GM23338 (cell line): ENCODE measurements at regions not wholly inside any gene's neighbourhood (a gene's known extent, or its start where the extent isn't known, plus 50 kb on each side); places are given as distances from the start of the nearest gene placed in this dataset.

ENCODE experiments used
- EZH2 ChIP-seq: fragments of 200-600 bp; sonication (generic); IDR thresholded peaks from one replicate; pipeline ENCODE4 v1.8.0; 2017; ENCODE audit warnings: antibody characterized with exemption, mild to moderate bottlenecking, low read depth; ENCODE audit not compliant: unreplicated experiment
- EZH2phosphoT487 ChIP-seq: fragments of 200-600 bp; sonication (generic); IDR thresholded peaks from one replicate; pipeline ENCODE4 v1.8.1; 2018; ENCODE audit warnings: antibody characterized with exemption; ENCODE audit not compliant: unreplicated experiment
- NANOG ChIP-seq: IDR thresholded peaks from 2 replicates; pipeline ENCODE4 v1.6.1; 2016; ENCODE audit warnings: antibody characterized with exemption, borderline replicate concordance
- POLR2AphosphoS5 ChIP-seq: IDR thresholded peaks from 2 replicates; pipeline ENCODE4 v1.6.1; 2016; ENCODE audit warnings: antibody characterized with exemption, low read depth
- ZNF331 ChIP-seq: fragments of 250-450 bp; sonication (Bioruptor Pico); IDR thresholded peaks from 2 replicates; pipeline ENCODE4 v1.5.0; 2020; ENCODE audit warnings: low read depth, mild to moderate bottlenecking, moderate library complexity
- ZNF462 ChIP-seq: fragments of 250-450 bp; sonication (Bioruptor Pico); IDR thresholded peaks from 2 replicates; pipeline ENCODE4 v1.5.0; 2020; ENCODE audit warnings: mild to moderate bottlenecking, moderate library complexity
- TF ChIP-seq, protein P1 (sequence below), 2 experiments: fragments of 200-600 bp in 1 of 2; sonication (generic) in 1 of 2; conservative IDR thresholded peaks; 2 replicates each; pipeline versions ENCODE4 v1.5.1 to v1.6.1; 2016 to 2017; ENCODE audit warnings: antibody characterized with exemption in 2 of 2, low read depth in 2 of 2, mild to moderate bottlenecking in 2 of 2, moderate library complexity in 1 of 2
- TF ChIP-seq, protein P2 (sequence below): IDR thresholded peaks from one replicate; pipeline ENCODE4 v1.6.1; 2018; ENCODE audit warnings: antibody characterized with exemption; ENCODE audit not compliant: unreplicated experiment

DNA sequence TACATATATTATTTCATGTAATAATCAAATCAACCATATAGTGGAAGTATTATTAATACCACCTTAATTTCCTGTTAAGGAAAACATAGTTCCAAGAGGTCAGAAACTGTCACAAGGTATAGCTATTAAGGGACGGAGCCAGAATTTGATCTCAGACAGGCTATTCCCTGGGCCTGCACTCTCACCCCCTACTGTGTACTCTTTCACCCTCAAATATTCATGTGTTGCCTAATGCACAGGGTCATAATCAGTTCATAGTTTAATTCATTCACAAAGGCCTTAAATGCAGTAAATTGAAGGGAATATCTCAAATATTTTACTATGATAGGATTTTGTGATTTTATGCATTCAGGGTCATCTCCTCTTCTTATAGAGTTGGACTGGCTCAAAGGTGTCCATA is 67.2 kb upstream of the IFNGR1 start (continued):
- TF ChIP-seq ZNF462: no peak
- TF ChIP-seq POLR2AphosphoS5: no peak
- TF ChIP-seq, protein P1, sequence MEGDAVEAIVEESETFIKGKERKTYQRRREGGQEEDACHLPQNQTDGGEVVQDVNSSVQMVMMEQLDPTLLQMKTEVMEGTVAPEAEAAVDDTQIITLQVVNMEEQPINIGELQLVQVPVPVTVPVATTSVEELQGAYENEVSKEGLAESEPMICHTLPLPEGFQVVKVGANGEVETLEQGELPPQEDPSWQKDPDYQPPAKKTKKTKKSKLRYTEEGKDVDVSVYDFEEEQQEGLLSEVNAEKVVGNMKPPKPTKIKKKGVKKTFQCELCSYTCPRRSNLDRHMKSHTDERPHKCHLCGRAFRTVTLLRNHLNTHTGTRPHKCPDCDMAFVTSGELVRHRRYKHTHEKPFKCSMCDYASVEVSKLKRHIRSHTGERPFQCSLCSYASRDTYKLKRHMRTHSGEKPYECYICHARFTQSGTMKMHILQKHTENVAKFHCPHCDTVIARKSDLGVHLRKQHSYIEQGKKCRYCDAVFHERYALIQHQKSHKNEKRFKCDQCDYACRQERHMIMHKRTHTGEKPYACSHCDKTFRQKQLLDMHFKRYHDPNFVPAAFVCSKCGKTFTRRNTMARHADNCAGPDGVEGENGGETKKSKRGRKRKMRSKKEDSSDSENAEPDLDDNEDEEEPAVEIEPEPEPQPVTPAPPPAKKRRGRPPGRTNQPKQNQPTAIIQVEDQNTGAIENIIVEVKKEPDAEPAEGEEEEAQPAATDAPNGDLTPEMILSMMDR (conservative IDR thresholded peaks at IDR 0.05; ENCODE audit: low read depth in 2 of 2): no peak
- TF ChIP-seq NANOG: no peak
- TF ChIP-seq ZNF331: no peak
- TF ChIP-seq EZH2phosphoT487: no peak
- TF ChIP-seq EZH2: no peak
- TF ChIP-seq, protein P2, sequence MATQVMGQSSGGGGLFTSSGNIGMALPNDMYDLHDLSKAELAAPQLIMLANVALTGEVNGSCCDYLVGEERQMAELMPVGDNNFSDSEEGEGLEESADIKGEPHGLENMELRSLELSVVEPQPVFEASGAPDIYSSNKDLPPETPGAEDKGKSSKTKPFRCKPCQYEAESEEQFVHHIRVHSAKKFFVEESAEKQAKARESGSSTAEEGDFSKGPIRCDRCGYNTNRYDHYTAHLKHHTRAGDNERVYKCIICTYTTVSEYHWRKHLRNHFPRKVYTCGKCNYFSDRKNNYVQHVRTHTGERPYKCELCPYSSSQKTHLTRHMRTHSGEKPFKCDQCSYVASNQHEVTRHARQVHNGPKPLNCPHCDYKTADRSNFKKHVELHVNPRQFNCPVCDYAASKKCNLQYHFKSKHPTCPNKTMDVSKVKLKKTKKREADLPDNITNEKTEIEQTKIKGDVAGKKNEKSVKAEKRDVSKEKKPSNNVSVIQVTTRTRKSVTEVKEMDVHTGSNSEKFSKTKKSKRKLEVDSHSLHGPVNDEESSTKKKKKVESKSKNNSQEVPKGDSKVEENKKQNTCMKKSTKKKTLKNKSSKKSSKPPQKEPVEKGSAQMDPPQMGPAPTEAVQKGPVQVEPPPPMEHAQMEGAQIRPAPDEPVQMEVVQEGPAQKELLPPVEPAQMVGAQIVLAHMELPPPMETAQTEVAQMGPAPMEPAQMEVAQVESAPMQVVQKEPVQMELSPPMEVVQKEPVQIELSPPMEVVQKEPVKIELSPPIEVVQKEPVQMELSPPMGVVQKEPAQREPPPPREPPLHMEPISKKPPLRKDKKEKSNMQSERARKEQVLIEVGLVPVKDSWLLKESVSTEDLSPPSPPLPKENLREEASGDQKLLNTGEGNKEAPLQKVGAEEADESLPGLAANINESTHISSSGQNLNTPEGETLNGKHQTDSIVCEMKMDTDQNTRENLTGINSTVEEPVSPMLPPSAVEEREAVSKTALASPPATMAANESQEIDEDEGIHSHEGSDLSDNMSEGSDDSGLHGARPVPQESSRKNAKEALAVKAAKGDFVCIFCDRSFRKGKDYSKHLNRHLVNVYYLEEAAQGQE: no peak
